ENCODE measurements at regions not wholly inside any gene's neighbourhood (a gene's known extent, or its start where the extent isn't known, plus 50 kb on each side); places are given as distances from the start of the nearest gene placed in this dataset.

DNA sequence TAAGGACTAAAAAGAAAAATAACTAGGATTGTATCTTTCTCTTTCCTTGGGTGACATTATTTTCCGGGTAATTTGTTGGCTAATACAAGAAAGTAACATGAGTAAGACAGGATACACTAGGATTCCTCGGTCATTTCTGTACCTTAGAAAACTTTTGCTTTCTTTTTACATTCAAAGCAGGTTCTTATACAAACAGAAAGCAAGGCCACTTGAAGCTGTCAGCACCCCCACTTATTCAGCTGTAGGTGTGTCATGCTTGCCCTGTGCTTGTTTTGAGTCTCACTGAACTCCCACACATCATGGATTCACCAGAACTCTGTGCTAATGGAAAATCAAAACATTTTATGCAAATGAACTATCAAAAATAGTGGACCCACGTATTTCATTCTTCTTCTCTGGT lies 266.8 kb upstream of the CLEC14A start:
- TF ChIP-seq EZH2 (IDR thresholded peaks at IDR 0.05) (no peak), POLR2AphosphoS5 (IDR thresholded peaks at IDR 0.05; ENCODE audit: low read depth, low read length) (no peak), TCF7L2 (IDR thresholded peaks at IDR 0.05; ENCODE audit: borderline replicate concordance, extremely low read depth, insufficient read depth, insufficient read length) (no peak), POLR2A (IDR thresholded peaks at IDR 0.05; ENCODE audit: borderline replicate concordance, extremely low read depth, insufficient read depth, insufficient read length) (no peak), EZH2phosphoT487 (IDR thresholded peaks at IDR 0.05; ENCODE audit: borderline replicate concordance) (no peak)
- TF ChIP-seq, protein P1, sequence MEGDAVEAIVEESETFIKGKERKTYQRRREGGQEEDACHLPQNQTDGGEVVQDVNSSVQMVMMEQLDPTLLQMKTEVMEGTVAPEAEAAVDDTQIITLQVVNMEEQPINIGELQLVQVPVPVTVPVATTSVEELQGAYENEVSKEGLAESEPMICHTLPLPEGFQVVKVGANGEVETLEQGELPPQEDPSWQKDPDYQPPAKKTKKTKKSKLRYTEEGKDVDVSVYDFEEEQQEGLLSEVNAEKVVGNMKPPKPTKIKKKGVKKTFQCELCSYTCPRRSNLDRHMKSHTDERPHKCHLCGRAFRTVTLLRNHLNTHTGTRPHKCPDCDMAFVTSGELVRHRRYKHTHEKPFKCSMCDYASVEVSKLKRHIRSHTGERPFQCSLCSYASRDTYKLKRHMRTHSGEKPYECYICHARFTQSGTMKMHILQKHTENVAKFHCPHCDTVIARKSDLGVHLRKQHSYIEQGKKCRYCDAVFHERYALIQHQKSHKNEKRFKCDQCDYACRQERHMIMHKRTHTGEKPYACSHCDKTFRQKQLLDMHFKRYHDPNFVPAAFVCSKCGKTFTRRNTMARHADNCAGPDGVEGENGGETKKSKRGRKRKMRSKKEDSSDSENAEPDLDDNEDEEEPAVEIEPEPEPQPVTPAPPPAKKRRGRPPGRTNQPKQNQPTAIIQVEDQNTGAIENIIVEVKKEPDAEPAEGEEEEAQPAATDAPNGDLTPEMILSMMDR (IDR thresholded peaks at IDR 0.05 in 2 of 3, conservative IDR thresholded peaks at IDR 0.05 in 1 of 3; ENCODE audit: borderline replicate concordance in 1 of 3, insufficient read depth in 1 of 3, low read depth in 2 of 3, low read length in 2 of 3): no peak
- TF ChIP-seq, protein P2, sequence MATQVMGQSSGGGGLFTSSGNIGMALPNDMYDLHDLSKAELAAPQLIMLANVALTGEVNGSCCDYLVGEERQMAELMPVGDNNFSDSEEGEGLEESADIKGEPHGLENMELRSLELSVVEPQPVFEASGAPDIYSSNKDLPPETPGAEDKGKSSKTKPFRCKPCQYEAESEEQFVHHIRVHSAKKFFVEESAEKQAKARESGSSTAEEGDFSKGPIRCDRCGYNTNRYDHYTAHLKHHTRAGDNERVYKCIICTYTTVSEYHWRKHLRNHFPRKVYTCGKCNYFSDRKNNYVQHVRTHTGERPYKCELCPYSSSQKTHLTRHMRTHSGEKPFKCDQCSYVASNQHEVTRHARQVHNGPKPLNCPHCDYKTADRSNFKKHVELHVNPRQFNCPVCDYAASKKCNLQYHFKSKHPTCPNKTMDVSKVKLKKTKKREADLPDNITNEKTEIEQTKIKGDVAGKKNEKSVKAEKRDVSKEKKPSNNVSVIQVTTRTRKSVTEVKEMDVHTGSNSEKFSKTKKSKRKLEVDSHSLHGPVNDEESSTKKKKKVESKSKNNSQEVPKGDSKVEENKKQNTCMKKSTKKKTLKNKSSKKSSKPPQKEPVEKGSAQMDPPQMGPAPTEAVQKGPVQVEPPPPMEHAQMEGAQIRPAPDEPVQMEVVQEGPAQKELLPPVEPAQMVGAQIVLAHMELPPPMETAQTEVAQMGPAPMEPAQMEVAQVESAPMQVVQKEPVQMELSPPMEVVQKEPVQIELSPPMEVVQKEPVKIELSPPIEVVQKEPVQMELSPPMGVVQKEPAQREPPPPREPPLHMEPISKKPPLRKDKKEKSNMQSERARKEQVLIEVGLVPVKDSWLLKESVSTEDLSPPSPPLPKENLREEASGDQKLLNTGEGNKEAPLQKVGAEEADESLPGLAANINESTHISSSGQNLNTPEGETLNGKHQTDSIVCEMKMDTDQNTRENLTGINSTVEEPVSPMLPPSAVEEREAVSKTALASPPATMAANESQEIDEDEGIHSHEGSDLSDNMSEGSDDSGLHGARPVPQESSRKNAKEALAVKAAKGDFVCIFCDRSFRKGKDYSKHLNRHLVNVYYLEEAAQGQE (IDR thresholded peaks at IDR 0.05; ENCODE audit: low read depth): no peak

All from HCT116 (cell line).